ENCODE measurements at regions not wholly inside any gene's neighbourhood (a gene's known extent, or its start where the extent isn't known, plus 50 kb on each side); places are given as distances from the start of the nearest gene placed in this dataset.

- DNase-seq (ENCODE audit: low read depth in 2 of 2) = no peak
Observed at GRCh38 chr3:27939521-27939920, 217.4 kb upstream of the EOMES start.

GRCh38 chr3:27939940-27940339 is 217.8 kb upstream of the EOMES start:
- DNase-seq (ENCODE audit: low read depth in 2 of 2) = no peak

- DNase-seq (ENCODE audit: low read depth in 2 of 2) = peak in 1 of 2 donors; percentile 1
Observed at GRCh38 chr3:27943106-27943505, 221.0 kb upstream of the EOMES start.

GRCh38 chr3:27945229-27945628 is 223.1 kb upstream of the EOMES start:
- no peak for DNase-seq (ENCODE audit: low read depth in 2 of 2)

- no peak for DNase-seq (ENCODE audit: low read depth in 2 of 2)
Observed at GRCh38 chr3:27960133-27960532, 238.0 kb upstream of the EOMES start.

GRCh38 chr3:27963519-27963918 is 241.4 kb upstream of the EOMES start:
- no peak for DNase-seq (ENCODE audit: low read depth in 2 of 2)

GRCh38 chr3:27971600-27971999 is 249.5 kb upstream of the EOMES start:
- DNase-seq (ENCODE audit: low read depth in 2 of 2) = no peak

GRCh38 chr3:27976933-27977332 is 254.8 kb upstream of the EOMES start:
- DNase-seq (ENCODE audit: low read depth in 2 of 2) = peak; percentile 8 to 12

- no peak for DNase-seq (ENCODE audit: low read depth in 2 of 2)
Observed at GRCh38 chr3:27978440-27978839, 256.3 kb upstream of the EOMES start.

GRCh38 chr3:27985369-27986035 is 255.9 kb upstream of the CMC1 start:
- DNase-seq (ENCODE audit: low read depth in 2 of 2) = no peak

- no peak for DNase-seq (ENCODE audit: low read depth in 2 of 2)
Observed at GRCh38 chr3:27986234-27986879, 255.1 kb upstream of the CMC1 start.

- DNase-seq (ENCODE audit: low read depth in 2 of 2) = no peak
Observed at GRCh38 chr3:27990324-27990723, 251.1 kb upstream of the CMC1 start.

GRCh38 chr3:27990837-27991236 is 250.6 kb upstream of the CMC1 start:
- DNase-seq (ENCODE audit: low read depth in 2 of 2) = no peak

- DNase-seq (ENCODE audit: low read depth in 2 of 2) = no peak
Observed at GRCh38 chr3:27993051-27993450, 248.4 kb upstream of the CMC1 start.

- no peak for DNase-seq (ENCODE audit: low read depth in 2 of 2)
Observed at GRCh38 chr3:28000608-28001007, 240.8 kb upstream of the CMC1 start.

- no peak for DNase-seq (ENCODE audit: low read depth in 2 of 2)
Observed at GRCh38 chr3:28008235-28008634, 233.2 kb upstream of the CMC1 start.

- DNase-seq (ENCODE audit: low read depth in 2 of 2) = no peak
Observed at GRCh38 chr3:28012830-28013229, 228.6 kb upstream of the CMC1 start.

GRCh38 chr3:28013864-28014473 is 227.4 kb upstream of the CMC1 start:
- no peak for DNase-seq (ENCODE audit: low read depth in 2 of 2)

- DNase-seq (ENCODE audit: low read depth in 2 of 2) = no peak
Observed at GRCh38 chr3:28018925-28019718, 222.3 kb upstream of the CMC1 start.

GRCh38 chr3:28019740-28020139 is 221.7 kb upstream of the CMC1 start:
- DNase-seq (ENCODE audit: low read depth in 2 of 2) = no peak

GRCh38 chr3:28022916-28023315 is 218.5 kb upstream of the CMC1 start:
- no peak for DNase-seq (ENCODE audit: low read depth in 2 of 2)

- no peak for DNase-seq (ENCODE audit: low read depth in 2 of 2)
Observed at GRCh38 chr3:28028554-28028953, 212.9 kb upstream of the CMC1 start.

Measured in lung microvascular endothelial cell (primary cell).